IPS-NIHi7 (cell line): ENCODE measurements at regions not wholly inside any gene's neighbourhood (a gene's known extent, or its start where the extent isn't known, plus 50 kb on each side); places are given as distances from the start of the nearest gene placed in this dataset.

Experiments used
- DNase-seq: peaks from one replicate; pipeline ENCODE4 v3.0.0; 2012; ENCODE audit warnings: mixed read lengths; ENCODE audit errors: extremely low spot score

DNA sequence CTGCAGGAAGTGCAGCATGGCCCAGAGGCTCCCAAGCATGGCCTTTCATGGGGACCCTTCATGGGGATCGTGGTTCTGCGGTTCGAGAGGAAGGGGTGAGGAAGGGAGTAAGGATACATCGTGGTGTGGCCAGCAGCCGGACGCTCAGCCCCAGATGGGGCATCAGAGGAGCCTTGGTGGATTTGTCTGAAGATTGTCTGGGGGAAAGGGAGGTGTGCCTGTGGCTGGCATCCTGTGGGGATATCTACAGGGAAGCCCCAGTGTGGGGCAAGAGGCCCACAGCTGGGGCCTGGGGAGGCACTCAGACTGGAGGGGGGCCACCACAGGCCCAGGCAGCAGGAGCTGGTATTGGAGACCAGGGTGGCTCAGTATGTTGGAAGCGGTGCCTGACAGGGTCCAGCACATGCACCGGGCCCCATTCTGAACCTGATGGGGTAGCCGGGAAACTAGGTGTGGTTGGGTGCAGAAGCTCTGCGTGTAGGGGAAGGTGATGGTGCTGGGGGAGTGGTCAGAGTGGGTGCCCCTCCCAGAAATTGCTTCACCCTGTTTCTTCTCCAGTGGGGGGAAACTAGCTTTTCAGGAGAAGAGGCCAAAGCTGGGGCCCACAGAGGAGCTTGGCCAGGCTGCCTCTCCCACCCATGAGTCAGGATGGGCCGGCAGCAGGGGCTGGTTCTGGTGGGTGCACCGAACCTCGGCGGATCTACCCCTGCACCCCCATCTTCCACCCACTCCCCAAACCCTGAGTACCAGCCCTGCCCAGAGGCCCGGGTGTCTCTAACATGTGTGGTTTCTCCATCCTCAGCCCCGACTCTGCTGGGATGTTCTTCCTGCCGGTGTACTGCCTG is 274.4 kb upstream of the HDAC4 start:
- DNase-seq = no peak

DNA sequence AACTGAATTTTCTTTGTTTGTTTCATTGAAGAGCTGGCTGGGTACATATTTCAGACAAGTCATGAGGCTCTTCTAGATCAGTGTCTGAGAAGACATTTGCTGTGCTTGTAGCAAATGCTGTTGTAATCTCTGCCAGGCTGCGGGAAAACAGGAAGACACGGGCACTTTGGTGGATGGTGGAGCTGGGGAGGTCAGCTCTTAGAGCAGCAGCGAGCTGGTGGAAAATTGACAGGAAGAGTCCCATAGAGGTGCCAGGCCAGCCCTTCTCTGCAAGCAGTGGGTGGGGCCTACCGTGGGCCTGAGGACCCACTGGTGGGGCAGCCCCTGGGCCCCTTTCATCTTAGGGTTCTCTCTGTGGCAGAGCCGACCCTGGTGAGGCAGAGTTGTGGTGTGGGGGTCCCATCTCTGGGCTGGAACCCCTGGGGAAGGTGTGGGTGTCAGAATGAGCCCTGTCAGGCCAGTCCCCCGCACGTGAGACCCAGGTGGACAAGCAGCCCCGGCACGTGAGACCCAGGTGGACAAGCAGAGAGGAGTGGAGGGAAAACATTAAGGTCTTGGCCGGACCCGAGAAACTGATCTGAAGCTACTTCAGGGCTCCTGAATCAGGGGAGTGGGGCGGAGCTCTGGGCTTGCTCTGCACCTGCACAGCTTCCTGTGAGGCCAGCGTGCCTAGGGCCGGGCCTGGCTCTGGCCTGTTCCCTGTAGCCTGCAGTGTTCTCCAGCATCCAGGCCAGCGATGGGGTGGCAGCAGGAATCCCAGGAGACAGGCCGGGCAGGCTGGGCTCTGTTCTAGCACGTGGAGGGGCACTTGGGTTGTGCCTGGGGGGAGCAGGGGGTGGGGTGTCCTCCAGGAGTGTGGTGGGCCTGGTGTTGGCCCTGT is 273.5 kb upstream of the HDAC4 start:
- DNase-seq = no peak

GRCh38 chr2:239673641-239674040 is 272.8 kb upstream of the HDAC4 start:
- no peak for DNase-seq

DNA sequence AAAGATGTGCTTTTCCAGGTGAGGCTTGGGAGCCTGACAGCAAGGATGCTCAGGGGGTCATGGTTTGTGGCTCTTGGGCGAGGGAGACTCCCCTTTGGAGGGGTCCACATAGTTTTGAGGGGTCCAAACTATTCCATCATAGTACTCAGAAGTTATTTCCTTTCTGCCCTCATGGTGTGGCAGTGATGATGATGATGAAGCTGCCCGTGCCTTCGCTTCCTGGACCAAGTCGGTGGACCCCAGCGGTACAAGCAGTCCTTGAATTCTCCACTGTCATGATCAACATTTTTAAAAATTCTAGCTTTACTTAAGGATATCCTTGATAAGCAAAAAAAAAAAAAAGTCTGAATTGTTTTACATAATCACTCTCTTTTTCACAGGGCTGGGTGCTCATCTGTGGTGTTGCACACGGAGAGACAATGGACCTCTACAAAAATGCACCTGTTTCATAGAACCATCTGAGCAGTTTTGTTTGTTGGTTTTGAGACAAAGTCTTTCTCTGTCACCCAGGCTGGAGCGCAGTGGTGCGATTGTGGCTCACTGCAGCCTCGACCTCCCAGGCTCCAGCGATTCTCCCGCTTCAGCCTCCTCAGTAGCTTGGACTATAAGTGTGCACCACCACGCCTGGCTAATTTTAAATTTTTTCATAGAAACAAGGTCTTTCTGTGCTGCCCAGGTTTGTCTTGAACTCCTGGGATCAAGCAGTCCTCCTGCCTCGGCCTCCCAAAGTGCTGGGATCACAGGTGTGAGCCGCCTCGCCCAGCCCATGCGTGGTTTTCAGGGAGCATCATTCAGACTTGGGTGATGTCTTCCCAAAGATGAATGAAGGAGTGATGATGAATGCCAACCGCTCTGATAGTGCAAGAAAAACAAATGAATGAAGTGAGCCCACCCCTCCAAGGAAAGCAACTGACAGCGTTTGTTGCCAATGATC is 271.4 kb upstream of the HDAC4 start:
- DNase-seq = no peak

DNA sequence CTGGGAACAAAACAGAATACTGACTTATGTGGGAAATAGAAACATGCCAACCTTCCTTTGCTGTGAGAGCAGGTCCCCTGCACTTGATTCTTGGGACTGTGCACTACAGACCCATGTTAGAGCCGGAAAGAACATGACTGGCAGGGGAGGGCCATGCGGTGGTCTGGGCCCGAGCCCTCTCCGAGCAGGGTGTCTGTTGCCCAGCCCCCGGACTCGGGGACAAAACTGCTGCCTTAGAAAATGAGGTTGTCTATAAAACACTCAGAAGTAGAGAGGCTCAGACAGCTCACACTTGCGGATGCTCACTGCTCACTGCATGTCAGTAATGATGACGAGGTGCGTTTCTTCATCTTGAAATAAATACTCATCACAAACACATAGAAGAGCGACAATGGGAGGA is 270.7 kb upstream of the HDAC4 start:
- DNase-seq = no peak

GRCh38 chr2:239670463-239671120 is 269.8 kb upstream of the HDAC4 start:
- no peak for DNase-seq

DNA sequence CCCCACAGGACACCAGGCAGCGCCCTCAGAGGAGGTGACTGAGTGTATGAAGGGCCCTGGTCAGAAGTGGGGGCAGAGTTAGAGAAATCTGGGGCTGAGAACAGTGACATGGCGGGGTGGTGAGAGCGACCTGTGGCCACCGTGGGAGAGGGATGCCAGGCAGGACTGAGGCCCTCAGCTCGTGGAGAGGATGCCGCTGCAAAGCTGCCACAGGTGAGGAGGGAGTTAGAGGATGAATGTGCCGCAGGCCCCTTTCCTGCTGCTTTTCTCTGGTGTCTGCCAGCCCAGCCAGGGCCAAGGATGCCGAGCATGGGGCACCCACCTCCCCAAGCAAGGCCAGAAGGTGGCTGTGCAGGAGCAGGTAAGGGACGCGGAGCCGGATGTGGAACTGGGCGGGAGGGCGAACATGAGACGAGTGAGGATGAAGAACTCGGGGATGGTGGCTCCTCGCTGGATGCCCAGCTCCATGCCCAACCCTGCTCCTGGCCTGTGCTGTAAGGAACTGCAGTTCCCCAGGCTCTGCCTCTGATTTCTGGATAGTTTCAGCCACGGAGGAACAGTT is 269.2 kb upstream of the HDAC4 start:
- DNase-seq = no peak

DNA sequence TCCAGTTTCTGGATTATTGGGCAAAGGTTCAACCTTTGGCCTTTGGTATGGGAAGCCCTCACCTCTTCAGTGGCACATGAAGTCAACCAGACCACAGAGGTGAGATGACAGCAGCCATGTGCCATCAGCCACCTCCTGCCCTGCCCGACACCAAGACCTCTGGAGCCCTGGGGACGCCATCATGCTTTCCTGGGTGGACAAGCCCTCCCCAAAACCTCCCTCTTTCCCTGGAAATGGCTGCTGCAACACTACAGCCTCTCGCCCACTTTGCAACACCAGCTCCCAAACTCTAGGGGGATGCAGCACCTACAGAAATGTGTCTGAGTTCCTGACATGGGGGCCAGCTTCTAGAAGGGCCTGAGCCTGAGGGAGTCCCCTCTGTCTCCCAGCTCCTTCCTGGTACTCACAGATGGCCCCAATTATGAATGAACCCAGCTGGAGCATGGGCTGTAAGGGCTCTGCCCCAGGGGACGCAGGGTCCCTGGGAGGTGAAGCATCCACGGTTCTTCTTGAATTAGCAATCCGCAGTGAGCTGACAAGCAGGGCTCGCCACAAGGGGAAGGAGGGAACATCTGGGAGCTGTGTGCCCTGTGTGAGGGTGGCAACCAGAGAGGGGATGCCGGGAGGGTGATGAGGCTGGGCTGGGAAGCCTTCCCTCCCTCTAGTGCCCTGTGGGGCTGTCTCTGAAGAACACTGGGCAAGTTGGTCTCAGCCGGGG is 268.5 kb upstream of the HDAC4 start:
- DNase-seq = no peak

DNA sequence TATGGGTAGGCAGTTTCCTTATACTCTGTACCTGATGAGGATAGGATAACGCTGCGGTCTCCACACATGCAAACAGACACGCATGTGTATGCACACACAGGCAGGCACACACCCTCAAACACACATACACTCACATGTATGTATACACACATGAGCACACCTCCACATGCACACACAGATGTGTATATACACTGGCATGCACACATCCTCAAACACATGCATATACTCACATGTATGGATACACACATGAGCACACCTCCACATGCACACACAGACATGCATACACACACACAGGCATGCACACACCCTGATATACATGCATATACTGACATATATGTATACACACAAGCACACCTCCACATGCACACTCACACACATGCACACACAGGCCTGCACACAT is 267.8 kb upstream of the HDAC4 start:
- DNase-seq = no peak

- no peak for DNase-seq
These were observed 267.2 kb upstream of the HDAC4 start for GRCh38 chr2:239668042-239668441.

- no peak for DNase-seq
These were observed 266.7 kb upstream of the HDAC4 start for GRCh38 chr2:239667431-239667985.

DNA sequence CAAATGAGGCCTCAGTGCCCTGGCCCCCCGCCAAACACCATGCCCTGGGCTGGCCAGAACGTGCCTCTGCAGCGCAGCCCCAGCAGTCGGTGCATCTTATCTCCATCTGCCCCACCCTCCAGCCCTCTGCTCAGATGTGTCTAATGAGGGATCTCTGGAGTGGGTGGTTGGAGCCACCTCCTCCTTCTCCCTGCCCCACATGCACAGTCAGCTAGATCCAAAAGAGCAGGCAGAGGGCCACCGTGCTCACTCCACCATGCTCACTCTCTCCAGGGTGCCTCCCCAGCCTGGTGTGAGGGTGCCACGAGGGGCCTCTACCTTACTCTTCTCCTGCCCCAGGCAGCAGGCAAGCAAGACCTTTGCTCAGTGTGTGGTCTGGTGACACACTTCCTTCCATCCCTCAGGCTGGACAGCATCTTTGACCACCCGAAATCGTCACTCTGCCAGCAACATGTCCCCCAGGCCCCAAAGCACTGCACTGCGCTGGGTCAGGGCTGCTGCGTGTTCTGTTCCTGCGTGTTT is 266.1 kb upstream of the HDAC4 start:
- no peak for DNase-seq

DNA sequence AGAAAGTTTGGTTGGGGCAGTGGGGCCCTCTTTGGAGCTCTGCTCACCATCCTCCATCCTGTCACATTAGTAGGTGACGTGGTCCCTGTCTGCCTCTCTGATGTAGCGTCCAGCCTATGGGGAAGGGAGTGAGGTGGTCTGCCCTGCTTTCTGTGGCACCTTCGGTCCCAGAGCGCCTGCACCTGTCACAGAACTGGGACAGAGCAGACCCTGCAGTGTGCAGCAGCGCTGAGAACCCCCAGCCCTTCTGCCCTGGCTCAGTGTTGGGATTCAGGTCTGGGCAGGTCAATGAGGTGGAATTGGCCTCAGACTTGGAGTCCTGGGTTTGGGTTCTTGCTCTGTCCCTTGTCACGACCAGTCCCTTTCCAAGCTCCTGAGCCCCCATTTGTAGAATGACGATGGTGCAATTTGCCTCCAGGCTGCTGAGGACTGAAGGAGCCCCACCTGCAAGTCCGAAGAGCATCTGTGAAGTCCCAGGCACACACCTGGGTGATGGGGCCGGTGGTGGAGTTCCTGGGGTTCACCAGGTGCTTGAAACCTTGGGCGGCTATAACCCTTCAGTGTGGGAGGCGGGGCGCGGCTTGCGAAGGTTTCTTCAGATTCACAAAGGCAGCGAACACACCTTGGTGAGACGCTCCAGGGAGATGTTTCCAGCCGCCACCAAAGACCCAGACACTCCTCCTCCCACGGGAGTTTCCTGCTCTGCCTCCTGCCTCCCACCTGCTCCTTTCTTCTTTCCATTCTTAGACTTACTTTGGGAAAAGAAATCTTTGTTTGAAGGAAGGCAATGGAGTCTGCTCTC is 265.4 kb upstream of the HDAC4 start:
- DNase-seq = no peak

- DNase-seq = no peak
These were observed 263.5 kb upstream of the HDAC4 start for GRCh38 chr2:239664216-239664810.

DNA sequence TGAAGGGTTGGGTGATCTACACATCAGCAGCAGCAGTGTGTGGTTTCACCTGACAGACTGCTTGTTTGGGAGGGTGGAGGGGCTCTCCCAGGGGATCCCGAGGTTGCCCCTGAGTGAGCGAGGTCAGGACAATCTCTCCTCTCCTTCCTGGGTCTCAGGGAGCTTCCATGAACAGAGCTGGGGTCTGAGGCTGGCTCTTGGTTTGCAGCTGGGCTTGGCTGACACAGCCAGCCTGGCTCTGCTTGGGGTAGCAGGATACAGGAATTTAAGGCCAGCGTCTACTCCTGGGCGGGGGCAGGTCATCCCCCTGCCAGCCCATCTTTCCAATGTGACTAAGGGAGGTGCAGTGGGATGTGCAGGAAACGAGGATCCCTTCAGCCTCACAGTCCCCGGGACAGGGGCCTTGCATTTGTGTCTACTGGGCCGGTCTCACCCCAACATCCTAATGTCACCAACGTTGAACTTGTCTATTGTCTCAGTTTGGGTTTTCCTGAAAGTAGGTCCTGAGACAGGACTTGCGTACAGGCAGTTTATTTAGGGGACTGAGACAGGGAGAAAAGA is 262.6 kb upstream of the HDAC4 start:
- DNase-seq = no peak

- no peak for DNase-seq
These were observed 261.7 kb upstream of the HDAC4 start for GRCh38 chr2:239662413-239663120.
